BE2C (cell line): ENCODE measurements at regions not wholly inside any gene's neighbourhood (a gene's known extent, or its start where the extent isn't known, plus 50 kb on each side); places are given as distances from the start of the nearest gene placed in this dataset.
A peak's percentile ranks its signal among the peaks of the same experiment; 100 is the strongest.

Source experiments
- DNase-seq: peaks from one replicate; pipeline ENCODE4 v3.0.0-alpha.2; 2020
- H3K27me3 ChIP-seq: fragments of 250-450 bp; sonication (Bioruptor Pico); 2 replicates; pipeline ENCODE4 v1.5.1; 2020; ENCODE audit warnings: mild to moderate bottlenecking
- H3K36me3 ChIP-seq: fragments of 250-450 bp; sonication (Bioruptor Pico); 2 replicates; pipeline ENCODE4 v1.5.1; 2020; ENCODE audit warnings: mild to moderate bottlenecking
- H3K4me1 ChIP-seq: fragments of 250-450 bp; sonication (Bioruptor Pico); 2 replicates; pipeline ENCODE4 v1.5.1; 2020
- H3K4me3 ChIP-seq: 2 replicates; pipeline ENCODE4 v1.5.1; 2011; ENCODE audit warnings: low read depth, low read length
- H3K9me3 ChIP-seq: fragments of 250-450 bp; sonication (Bioruptor Pico); 2 replicates; pipeline ENCODE4 v1.5.1; 2020
- TF ChIP-seq, protein P1 (sequence below): IDR thresholded peaks from 2 replicates; pipeline ENCODE4 v1.5.1; 2012; ENCODE audit warnings: mild to moderate bottlenecking, low read depth, low read length

GRCh38 chr7:101687791-101688182 lies 58.7 kb upstream of the MYL10 start:
- H3K4me3 ChIP-seq, result peak overlapping the region; percentile 43
- no peaks in the 10 kb centered on the region for H3K36me3 ChIP-seq
- no peaks in the 10 kb centered on the region for H3K9me3 ChIP-seq
- no peaks in the 10 kb centered on the region for H3K27me3 ChIP-seq
- no peaks in the 10 kb centered on the region for H3K4me1 ChIP-seq
- DNase-seq, result no peak
- TF ChIP-seq, protein P1, sequence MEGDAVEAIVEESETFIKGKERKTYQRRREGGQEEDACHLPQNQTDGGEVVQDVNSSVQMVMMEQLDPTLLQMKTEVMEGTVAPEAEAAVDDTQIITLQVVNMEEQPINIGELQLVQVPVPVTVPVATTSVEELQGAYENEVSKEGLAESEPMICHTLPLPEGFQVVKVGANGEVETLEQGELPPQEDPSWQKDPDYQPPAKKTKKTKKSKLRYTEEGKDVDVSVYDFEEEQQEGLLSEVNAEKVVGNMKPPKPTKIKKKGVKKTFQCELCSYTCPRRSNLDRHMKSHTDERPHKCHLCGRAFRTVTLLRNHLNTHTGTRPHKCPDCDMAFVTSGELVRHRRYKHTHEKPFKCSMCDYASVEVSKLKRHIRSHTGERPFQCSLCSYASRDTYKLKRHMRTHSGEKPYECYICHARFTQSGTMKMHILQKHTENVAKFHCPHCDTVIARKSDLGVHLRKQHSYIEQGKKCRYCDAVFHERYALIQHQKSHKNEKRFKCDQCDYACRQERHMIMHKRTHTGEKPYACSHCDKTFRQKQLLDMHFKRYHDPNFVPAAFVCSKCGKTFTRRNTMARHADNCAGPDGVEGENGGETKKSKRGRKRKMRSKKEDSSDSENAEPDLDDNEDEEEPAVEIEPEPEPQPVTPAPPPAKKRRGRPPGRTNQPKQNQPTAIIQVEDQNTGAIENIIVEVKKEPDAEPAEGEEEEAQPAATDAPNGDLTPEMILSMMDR, result no peak

DNA sequence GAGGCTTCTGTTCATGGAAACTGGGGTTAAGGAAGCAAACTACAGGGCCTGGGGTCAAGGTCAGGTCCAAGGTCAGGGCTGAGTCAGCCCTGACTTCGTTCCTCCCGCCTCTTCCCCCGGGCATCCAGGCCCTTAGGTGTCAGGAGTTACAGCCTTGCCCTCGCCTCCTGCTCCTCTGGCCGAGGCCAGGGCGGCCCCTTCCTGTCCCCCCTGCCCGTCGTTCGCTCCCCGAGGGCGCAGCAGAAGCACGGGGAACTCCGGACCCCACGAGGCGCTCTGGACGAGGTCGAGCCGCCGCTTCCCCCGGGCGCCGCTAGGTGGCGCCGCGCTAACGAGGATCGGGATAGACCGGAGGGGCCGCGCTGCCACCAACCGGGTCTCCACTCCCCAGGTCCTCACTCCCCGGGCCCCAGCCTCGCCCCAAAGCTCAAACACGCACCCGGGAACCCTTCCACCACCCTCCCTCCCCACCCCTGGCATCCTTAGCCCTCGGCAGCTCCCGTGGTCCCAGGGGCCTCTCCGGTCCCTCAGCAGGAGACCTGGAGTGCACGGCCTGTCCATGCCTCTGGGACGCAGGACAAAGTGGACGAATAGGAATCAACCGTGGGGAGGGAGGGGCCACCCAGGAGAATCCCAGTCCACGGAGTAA lies 59.2 kb upstream of the MYL10 start:
- H3K4me3 ChIP-seq, result peak overlapping the region; percentile 43
- TF ChIP-seq, protein P1, result peak; percentile 79
- no peaks in the 10 kb centered on the region for H3K27me3 ChIP-seq
- H3K9me3 ChIP-seq, result no peaks in the 10 kb centered on the region
- no peaks in the 10 kb centered on the region for H3K4me1 ChIP-seq
- DNase-seq, result peak; percentile 89
- no peaks in the 10 kb centered on the region for H3K36me3 ChIP-seq

DNA sequence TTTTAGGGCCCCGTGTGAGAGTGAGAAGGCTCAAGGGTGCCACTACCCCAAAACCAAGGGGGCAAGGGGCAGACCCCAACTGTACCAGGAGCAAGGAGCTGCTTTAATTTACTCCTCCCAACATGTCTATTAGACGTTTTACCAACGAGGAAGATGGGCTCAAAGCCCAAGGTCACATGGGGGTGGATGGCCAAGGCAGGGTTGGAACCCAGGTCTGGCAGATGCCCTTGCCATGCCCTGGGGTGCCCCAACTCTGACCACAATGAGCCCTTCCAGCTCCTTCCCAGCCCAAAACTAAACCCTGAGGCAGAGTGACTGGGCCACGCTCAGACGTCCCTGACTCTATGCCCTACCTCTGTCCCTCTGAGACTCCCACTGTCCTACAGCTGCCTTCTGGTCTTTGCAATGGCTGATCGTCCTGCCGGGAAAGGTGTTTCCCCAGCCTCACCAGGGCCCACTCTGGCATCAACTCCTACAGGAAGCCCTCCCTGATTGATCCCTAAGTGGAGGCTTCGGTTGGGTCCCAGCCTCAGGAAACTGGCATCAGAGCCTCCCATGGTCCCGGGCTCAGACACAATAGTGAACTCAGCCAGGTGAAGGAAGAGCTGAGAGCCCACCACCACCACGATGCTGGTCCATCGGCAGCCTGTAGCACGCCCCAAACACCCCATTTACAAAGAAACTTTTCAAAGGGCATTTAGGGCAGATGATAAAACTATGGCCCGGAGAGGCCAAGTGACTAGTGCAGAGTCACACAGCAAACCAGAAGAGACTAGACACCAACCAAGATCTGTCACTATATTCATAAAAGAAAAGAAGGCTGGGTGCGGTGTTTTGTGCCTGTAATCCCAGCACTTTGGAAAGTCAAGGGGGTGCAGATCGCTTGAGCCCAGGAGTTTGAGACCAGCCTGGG lies 60.2 kb upstream of the MYL10 start:
- TF ChIP-seq, protein P1, result no peak
- Histone ChIP-seq H3K9me3 (no peaks in the 10 kb centered on the region), H3K4me3 (no peak overlapping the region), H3K4me1 (no peaks in the 10 kb centered on the region), H3K36me3 (no peaks in the 10 kb centered on the region), H3K27me3 (no peaks in the 10 kb centered on the region)
- DNase-seq, result no peak

GRCh38 chr7:101690061-101690460 lies 61.0 kb upstream of the MYL10 start:
- no peak for DNase-seq
- no peaks in the 10 kb centered on the region for H3K27me3 ChIP-seq
- H3K4me1 ChIP-seq, result no peaks in the 10 kb centered on the region
- no peak overlapping the region for H3K4me3 ChIP-seq
- TF ChIP-seq, protein P1, result no peak
- H3K36me3 ChIP-seq, result no peaks in the 10 kb centered on the region
- H3K9me3 ChIP-seq, result no peaks in the 10 kb centered on the region

DNA sequence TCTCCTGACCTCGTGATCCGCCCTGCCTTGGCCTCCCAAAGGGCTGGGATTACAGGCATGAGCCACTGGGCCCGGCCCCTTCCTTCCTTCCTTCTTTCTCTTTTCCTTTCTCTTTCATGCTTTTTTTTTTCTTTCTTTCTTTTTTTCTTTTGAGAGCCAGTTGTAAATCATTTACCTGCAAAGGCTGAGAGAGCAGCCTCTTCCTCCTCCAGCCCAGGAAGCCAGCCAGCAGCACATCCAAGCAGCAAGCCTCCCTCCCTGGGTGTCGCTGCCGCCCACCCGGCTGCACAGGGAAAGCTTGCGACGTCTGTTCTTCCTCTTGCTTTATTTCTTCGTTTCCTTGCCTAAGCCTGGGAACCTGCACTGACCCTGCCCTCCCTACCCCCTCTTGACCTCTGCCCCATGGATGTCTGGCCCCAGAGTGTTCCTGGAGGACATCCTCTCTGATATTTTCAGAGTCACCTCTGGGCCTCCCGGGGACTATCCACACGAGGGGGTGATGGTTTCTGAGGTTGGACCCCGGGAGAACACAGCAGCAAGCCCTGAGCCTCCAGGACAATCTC lies 62.8 kb upstream of the MYL10 start:
- Histone ChIP-seq H3K9me3 (no peaks in the 10 kb centered on the region), H3K36me3 (no peaks in the 10 kb centered on the region), H3K4me3 (no peak overlapping the region), H3K27me3 (no peaks in the 10 kb centered on the region), H3K4me1 (no peaks in the 10 kb centered on the region)
- TF ChIP-seq, protein P1, result no peak
- DNase-seq, result no peak
